Common myeloid progenitor, CD34-positive (primary cell): ENCODE measurements at regions not wholly inside any gene's neighbourhood (a gene's known extent, or its start where the extent isn't known, plus 50 kb on each side); places are given as distances from the start of the nearest gene placed in this dataset.

Experiments
- CTCF ChIA-PET: fragments of 350-600 bp; sonication (Branson Sonifier 250); formaldehyde crosslinking; loops from one replicate; lab custom pipeline; 2021; ENCODE audit warnings: antibody characterized with exemption; lab: Charles Lee
- POLR2A ChIA-PET: fragments of 350-600 bp; sonication (Branson Sonifier 250); formaldehyde crosslinking; loops from one replicate; lab custom pipeline; 2021; ENCODE audit warnings: antibody characterized with exemption; lab: Charles Lee
- DNase-seq, 3 donors: peaks; one replicate each; pipeline versions ENCODE4 v3.0.0 to v3.0.0-alpha.2; 2013
- H3K27ac ChIP-seq, 2 experiments: 1 replicate in 1 of 2; 2 replicates in 1 of 2; pipeline ENCODE4 v1.7.0; 2013; ENCODE audit warnings: inconsistent platforms in 2 of 2, low read length in 2 of 2, mild to moderate bottlenecking in 2 of 2, low read depth in 1 of 2, moderate library complexity in 1 of 2; ENCODE audit not compliant: severe bottlenecking in 2 of 2, insufficient read depth in 1 of 2, poor library complexity in 1 of 2
- H3K27me3 ChIP-seq, 5 experiments: replicated peaks in 2 of 5; 1 replicate in 3 of 5; 2 replicates in 2 of 5; pipeline versions ENCODE4 v1.6.1 to v1.7.0; 2013; ENCODE audit warnings: low read length in 4 of 5, mild to moderate bottlenecking in 2 of 5, moderate library complexity in 2 of 5, inconsistent platforms in 1 of 5; ENCODE audit not compliant: insufficient read depth in 5 of 5, control insufficient read depth in 4 of 5
- H3K36me3 ChIP-seq, 4 experiments: 1 replicate in 2 of 4; 2 replicates in 2 of 4; pipeline versions ENCODE4 v1.6.1 to v1.7.0; 2013; ENCODE audit warnings: low read length in 3 of 4, control low read depth in 1 of 4, mild to moderate bottlenecking in 1 of 4; ENCODE audit not compliant: control insufficient read depth in 4 of 4, insufficient read depth in 4 of 4
- H3K4me1 ChIP-seq, 4 experiments: 1 replicate in 3 of 4; 2 replicates in 1 of 4; pipeline versions ENCODE4 v1.6.1 to v1.7.1; 2013; ENCODE audit warnings: low read length in 3 of 4, mild to moderate bottlenecking in 3 of 4, control low read depth in 1 of 4, inconsistent platforms in 1 of 4, moderate library complexity in 1 of 4; ENCODE audit not compliant: control insufficient read depth in 4 of 4, insufficient read depth in 4 of 4; ENCODE audit errors: control extremely low read depth in 1 of 4
- H3K4me3 ChIP-seq, 7 experiments: 1 replicate in 4 of 7; 2 replicates in 3 of 7; pipeline versions ENCODE4 v1.5.1 to v1.7.0; 2013; ENCODE audit warnings: mild to moderate bottlenecking in 7 of 7, low read length in 6 of 7, moderate library complexity in 6 of 7, inconsistent platforms in 2 of 7, low read depth in 2 of 7, control low read depth in 1 of 7; ENCODE audit not compliant: insufficient read depth in 4 of 7, control insufficient read depth in 1 of 7; ENCODE audit errors: extremely low read depth in 1 of 7
- H3K9me3 ChIP-seq, 5 experiments: 1 replicate in 4 of 5; 2 replicates in 1 of 5; pipeline versions ENCODE4 v1.6.1 to v1.7.1; 2013; ENCODE audit warnings: low read length in 4 of 5, mild to moderate bottlenecking in 2 of 5, inconsistent platforms in 1 of 5, low read depth in 1 of 5, moderate library complexity in 1 of 5; ENCODE audit not compliant: control insufficient read depth in 4 of 5, insufficient read depth in 2 of 5; ENCODE audit errors: control extremely low read depth in 1 of 5
- WGBS: methylation state at CpG from one replicate; pipeline ENCODE4 v1.1.5; 2013; ENCODE audit not compliant: insufficient coverage; 5-methylcytosine and 5-hydroxymethylcytosine counted together

DNA sequence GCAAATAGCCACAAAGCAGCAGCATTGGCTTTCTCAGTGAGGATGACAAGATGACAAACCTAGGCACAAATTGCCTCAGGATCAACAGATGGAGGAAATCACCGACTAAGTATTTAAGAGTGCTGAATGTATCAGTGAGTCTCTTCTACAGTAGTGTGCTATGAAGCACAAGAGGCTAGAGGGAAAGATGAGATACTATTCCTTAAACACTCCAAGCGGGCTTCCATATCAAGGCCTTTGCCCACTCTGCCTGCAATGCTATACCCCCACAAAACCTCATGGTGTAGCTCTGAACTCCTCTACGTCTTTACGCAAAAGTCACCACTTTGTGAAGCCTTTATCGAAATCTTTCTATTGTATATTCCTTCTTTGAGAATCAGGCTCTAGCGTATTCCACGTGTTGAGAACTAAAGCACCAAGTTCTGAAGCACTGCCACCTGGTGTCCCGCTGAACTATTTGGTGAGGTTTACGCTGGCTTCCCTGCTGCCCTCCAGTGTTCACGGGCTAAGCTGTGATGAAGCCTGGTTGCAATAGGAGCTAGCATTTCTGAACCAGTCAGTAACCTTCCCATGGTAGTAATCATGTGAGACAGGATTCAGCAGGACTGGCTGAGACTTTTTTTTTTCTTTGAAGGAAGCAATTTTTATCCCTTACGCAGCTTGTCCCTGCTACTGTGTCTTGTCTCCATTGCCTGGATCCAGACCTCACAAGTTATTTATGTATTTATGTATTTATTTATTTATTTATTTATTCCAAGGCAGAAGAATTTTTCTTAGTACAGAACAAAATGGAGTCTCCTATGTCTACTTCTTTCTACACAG lies 426.5 kb upstream of the OR4E1 start:
- Histone ChIP-seq H3K9me3 (no peaks in the 10 kb centered on the region), H3K4me3 (no peak overlapping the region), H3K27me3 (no peaks in the 10 kb centered on the region), H3K4me1 (peaks cover 24 to 56% (median 51%) of the 10 kb centered on the region in 4 experiments), H3K27ac (no peak overlapping the region), H3K36me3 (no peaks in the 10 kb centered on the region)
- ChIA-PET CTCF (interaction anchor here (0.6 to 10.2 kb wide), 33 partner anchors 8 to 189 kb away, joined by 3 to 84 read pairs (median 4); no protein-coding TSS in a partner anchor), POLR2A (interaction anchor here (0.6 kb wide), 2 partner anchors 81 to 199 kb away, joined by 3 read pairs; no protein-coding TSS in a partner anchor)
- peak; percentile 90 to 94 (median 92) for DNase-seq
- WGBS = 30% methylated on average over 9 of the region's 11 CpGs

DNA sequence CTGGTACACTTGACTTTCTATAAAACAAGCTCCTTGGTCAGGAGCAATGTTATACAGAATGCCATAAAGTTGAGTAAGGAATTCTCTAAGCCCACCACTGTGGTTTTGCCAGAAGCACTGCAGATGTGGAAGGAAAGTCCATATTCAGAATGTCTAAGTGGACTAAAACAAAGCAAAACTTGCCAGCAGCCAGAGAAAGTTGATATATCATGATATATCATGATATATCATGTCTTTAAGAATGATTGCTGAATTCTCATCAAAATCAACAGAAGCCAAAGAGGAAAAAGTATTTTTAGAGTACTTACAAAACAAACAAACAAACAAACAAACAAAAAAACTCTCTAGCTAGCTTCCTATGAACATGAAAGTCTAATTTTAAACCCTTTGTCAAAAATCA lies 424.8 kb upstream of the OR4E1 start:
- CTCF ChIA-PET = interaction anchor here (0.7 to 10.2 kb wide), 18 partner anchors 10 to 762 kb away, joined by 3 to 84 read pairs (median 6); no protein-coding TSS in a partner anchor
- POLR2A ChIA-PET = interaction anchor here (1.6 kb wide), 1 partner anchor 14 kb away, joined by 4 read pairs; no protein-coding TSS in a partner anchor
- no peak overlapping the region for H3K27ac ChIP-seq

DNA sequence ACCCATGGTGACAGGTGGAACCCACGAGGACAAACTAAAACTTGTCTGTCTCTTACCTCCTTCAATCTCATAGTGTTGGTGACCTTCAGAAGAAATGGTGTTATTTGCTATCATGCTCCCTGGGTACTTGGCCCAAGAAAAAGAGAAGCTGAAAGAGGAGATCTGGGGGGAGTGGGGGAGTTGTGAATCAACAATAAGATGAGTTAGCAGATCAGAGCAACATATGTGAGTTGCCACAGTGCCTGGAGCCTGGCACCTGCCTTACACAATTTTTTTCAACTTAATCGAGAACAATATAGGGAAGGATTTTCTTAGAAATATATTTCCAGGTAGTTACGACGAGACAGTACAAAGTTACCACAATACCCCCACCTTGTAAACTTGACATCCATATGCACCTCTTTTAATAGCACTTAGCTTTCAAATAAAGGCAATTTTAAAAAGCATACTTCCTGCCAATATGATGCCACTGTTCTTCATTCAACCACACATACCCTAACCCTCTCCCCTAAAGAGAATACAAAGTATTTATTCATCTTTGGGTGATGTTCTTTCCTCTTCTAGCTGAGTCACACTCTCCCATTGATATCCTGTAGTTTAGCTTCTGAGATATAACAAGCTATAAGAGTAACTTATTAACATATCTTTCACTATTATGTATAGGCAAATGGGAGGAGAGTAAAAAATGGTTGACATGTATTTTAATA lies 424.1 kb upstream of the OR4E1 start:
- DNase-seq = peak in 2 of 3 donors; percentile 75 to 77
- Histone ChIP-seq H3K36me3 (no peaks in the 10 kb centered on the region), H3K4me3 (peak overlapping the region in 1 of 7 experiments; percentile 30), H3K4me1 (peaks cover 23 to 65% (median 54%) of the 10 kb centered on the region in 4 experiments), H3K9me3 (no peaks in the 10 kb centered on the region), H3K27me3 (no peaks in the 10 kb centered on the region), H3K27ac (no peak overlapping the region)
- CTCF ChIA-PET = interaction anchor here (0.6 to 10.2 kb wide), 20 partner anchors 9 to 763 kb away, joined by 3 to 84 read pairs (median 6); no protein-coding TSS in a partner anchor
- POLR2A ChIA-PET = interaction anchor here (1.6 kb wide), 1 partner anchor 13 kb away, joined by 4 read pairs; no protein-coding TSS in a partner anchor
- WGBS = 35% methylated on average over 4 of the region's 4 CpGs

More for the DNA sequence above, 424.8 kb upstream of the OR4E1 start:
- H3K4me1 ChIP-seq = peaks cover 23 to 58% (median 49%) of the 10 kb centered on the region in 4 experiments
- H3K4me3 ChIP-seq = peak overlapping the region in 1 of 7 experiments; percentile 19
- DNase-seq = no peak
- H3K36me3 ChIP-seq = no peaks in the 10 kb centered on the region
- H3K27me3 ChIP-seq = no peaks in the 10 kb centered on the region
- H3K9me3 ChIP-seq = no peaks in the 10 kb centered on the region

DNA sequence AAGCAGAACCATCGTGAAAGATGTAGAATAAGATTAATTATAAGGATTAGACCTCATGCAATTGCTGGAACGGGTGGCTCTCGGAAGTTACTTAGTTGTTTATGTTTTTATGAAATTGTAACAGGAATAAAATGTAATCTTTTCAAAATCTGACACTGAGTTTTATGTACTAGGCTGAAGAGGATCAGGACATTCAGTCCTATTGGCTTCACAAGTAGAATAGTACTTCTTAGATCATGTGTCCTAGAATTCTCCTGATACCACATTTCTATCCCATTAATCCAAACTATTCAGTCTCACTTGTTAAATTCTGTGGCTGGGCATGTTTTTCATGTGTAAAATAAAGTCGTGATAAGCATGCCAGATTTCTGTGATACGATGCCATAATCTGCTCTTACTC lies 423.5 kb upstream of the OR4E1 start:
- Histone ChIP-seq H3K27me3 (no peaks in the 10 kb centered on the region), H3K36me3 (no peaks in the 10 kb centered on the region), H3K9me3 (no peaks in the 10 kb centered on the region), H3K27ac (no peak overlapping the region), H3K4me3 (peak overlapping the region in 1 of 7 experiments; percentile 60), H3K4me1 (peaks cover 23 to 68% (median 55%) of the 10 kb centered on the region in 4 experiments)
- ChIA-PET CTCF (interaction anchor here (0.7 to 10.2 kb wide), 16 partner anchors 11 to 119 kb away, joined by 3 to 84 read pairs (median 6); no protein-coding TSS in a partner anchor), POLR2A (interaction anchor here (1.6 kb wide), 1 partner anchor 13 kb away, joined by 4 read pairs; no protein-coding TSS in a partner anchor)
- WGBS = 45% methylated on average over 2 of the region's 5 CpGs
- no peak for DNase-seq

DNA sequence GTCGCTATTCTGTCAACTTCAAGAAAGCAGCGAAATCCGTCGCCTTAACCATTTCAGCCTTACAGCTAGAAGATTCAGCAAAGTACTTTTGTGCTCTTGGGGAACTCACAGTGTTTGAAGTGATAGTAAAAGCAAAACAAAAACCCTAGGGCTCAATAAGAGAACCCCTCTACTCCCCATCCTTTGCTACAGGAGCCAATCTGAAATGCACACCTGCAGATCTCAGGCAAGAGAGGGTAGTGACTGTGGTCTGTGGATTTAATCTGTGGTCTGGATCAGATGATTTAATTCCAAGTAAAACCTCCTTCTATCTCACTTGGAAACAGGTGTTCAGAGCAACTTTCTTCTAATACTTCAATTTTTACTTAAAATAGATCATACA lies 422.9 kb upstream of the OR4E1 start:
- H3K27ac ChIP-seq = no peak overlapping the region
- H3K4me1 ChIP-seq = peaks cover 23 to 69% (median 55%) of the 10 kb centered on the region in 4 experiments
- peak overlapping the region in 4 of 7 experiments; percentile 6 to 60 (median 20) for H3K4me3 ChIP-seq
- ChIA-PET POLR2A (no interaction called here), CTCF (interaction anchor here (0.8 to 10.2 kb wide), 11 partner anchors 10 to 177 kb away, joined by 3 to 84 read pairs (median 10); no protein-coding TSS in a partner anchor)
- no CpG with 5 or more reads among the region's 4 CpGs for WGBS
- H3K27me3 ChIP-seq = no peaks in the 10 kb centered on the region
- peak; percentile 26 to 79 (median 72) for DNase-seq
- H3K36me3 ChIP-seq = no peaks in the 10 kb centered on the region
- H3K9me3 ChIP-seq = no peaks in the 10 kb centered on the region

DNA sequence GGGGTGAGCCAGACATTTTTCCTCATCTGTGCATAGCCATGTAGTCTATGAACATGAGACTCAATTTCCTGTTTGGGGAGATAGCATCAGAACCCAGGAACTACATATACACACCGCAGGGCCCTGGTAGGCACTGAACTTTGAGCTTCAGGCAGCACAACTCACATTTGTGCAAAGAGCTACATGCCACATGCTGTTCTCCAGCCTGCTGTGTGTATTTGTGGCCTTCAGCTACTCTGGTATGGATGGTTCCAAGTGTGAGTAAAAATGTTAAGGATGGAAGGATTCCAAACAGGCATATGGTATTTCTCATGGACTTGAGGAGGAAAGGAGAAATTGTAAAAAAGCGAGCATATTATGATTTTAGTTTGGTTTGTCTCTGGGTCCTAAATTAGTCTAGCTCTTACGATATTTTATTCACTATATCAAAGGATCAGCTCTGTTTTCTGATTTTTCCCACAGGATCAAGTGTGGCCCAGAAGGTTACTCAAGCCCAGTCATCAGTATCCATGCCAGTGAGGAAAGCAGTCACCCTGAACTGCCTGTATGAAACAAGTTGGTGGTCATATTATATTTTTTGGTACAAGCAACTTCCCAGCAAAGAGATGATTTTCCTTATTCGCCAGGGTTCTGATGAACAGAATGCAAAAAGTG lies 422.4 kb upstream of the OR4E1 start:
- ChIA-PET POLR2A (interaction anchor here (0.5 kb wide), 1 partner anchor 977 kb away, joined by 4 read pairs; no protein-coding TSS in a partner anchor), CTCF (interaction anchor here (0.8 to 9.6 kb wide), 10 partner anchors 10 to 177 kb away, joined by 3 to 84 read pairs (median 8); no protein-coding TSS in a partner anchor)
- Histone ChIP-seq H3K27ac (no peak overlapping the region), H3K36me3 (no peaks in the 10 kb centered on the region), H3K4me1 (peaks cover 23 to 69% (median 55%) of the 10 kb centered on the region in 4 experiments), H3K27me3 (no peaks in the 10 kb centered on the region), H3K9me3 (no peaks in the 10 kb centered on the region), H3K4me3 (peak overlapping the region in 5 of 7 experiments; percentile 6 to 60 (median 20))
- DNase-seq = peak in 1 of 3 donors; percentile 29
- 100% methylated on average over 1 of the region's 4 CpGs for WGBS
